K562 (cell line): ENCODE measurements at regions not wholly inside any gene's neighbourhood (a gene's known extent, or its start where the extent isn't known, plus 50 kb on each side); places are given as distances from the start of the nearest gene placed in this dataset.

Source experiments
- ATAC-seq: fragments of 200-7000 bp; cut with Tn5 transposase; 3 replicates; pipeline ENCODE4 v1.9.1; 2020; ENCODE audit warnings: moderate library complexity
- BruUV-seq: library from RNA; stranded (reverse); fragments of 400-500 nt; replicated peaks from 2 replicates; lab custom pipeline; 2021; lab: Mats Ljungman, UMichigan
- CTCF ChIA-PET: fragments of 300-600 bp; formaldehyde crosslinking; extraction: SDS; loops from one replicate; lab custom pipeline; 2021; ENCODE audit warnings: low intra/inter-chr PET ratio; lab: Yijun Ruan, JAX
- POLR2A ChIA-PET: fragments of 300-600, 350-650 bp; sonication (Branson Sonifier 250); formaldehyde crosslinking; extraction: SDS; loops from one replicate; lab custom pipeline; 2021; ENCODE audit warnings: antibody characterized with exemption, inconsistent platforms; lab: Yijun Ruan, JAX
- DNase-seq, 4 experiments: peaks; one replicate each; pipeline versions ENCODE4 v3.0.0 to v3.0.0-alpha.2; 2011 to 2018; ENCODE audit warnings: low spot score in 3 of 4, mixed read lengths in 3 of 4; ENCODE audit errors: extremely low read depth in 1 of 4
- FAIRE-seq: peaks from 2 replicates; lab custom pipeline; 2011; peaks lifted over from hg19 to GRCh38; lab: Jason Lieb, UNC
- H2AFZ ChIP-seq: 2 replicates; pipeline ENCODE4 v1.6.0; 2011; ENCODE audit warnings: low read depth, low read length, control low read depth, inconsistent platforms
- H3K27ac ChIP-seq: fragments of 200-600 bp; 3 replicates; pipeline ENCODE4 v1.8.0; 2011; ENCODE audit warnings: low read depth, mild to moderate bottlenecking, control low read depth, inconsistent platforms, low read length, moderate library complexity, mixed read lengths; ENCODE audit errors: extremely low read depth
- H3K27me3 ChIP-seq, 2 experiments: fragments of 300-600 bp in 1 of 2; 2 replicates in 1 of 2; 3 replicates in 1 of 2; pipeline versions ENCODE4 v1.6.0 to v1.8.0; 2011; ENCODE audit warnings: inconsistent platforms in 2 of 2, low read length in 2 of 2, mild to moderate bottlenecking in 1 of 2, mixed read lengths in 1 of 2, moderate library complexity in 1 of 2; ENCODE audit not compliant: control insufficient read depth in 2 of 2, insufficient read depth in 2 of 2
- H3K36me3 ChIP-seq: fragments of 300-600 bp; 3 replicates; pipeline ENCODE4 v1.8.0; 2011; ENCODE audit warnings: mild to moderate bottlenecking, low read length, inconsistent platforms; ENCODE audit not compliant: control insufficient read depth, insufficient read depth
- H3K4me1 ChIP-seq, 2 experiments: fragments of 200-600 bp in 1 of 2; replicated peaks in 1 of 2; 2 replicates in 1 of 2; 3 replicates in 1 of 2; pipeline versions ENCODE4 v1.5.1 to v1.8.0; 2011; ENCODE audit warnings: inconsistent platforms in 2 of 2, low read length in 2 of 2, mild to moderate bottlenecking in 1 of 2, mixed read lengths in 1 of 2, moderate library complexity in 1 of 2; ENCODE audit not compliant: control insufficient read depth in 2 of 2, insufficient read depth in 2 of 2
- H3K4me2 ChIP-seq: 2 replicates; pipeline ENCODE4 v1.6.1; 2011; ENCODE audit warnings: low read length, control low read depth, inconsistent platforms, mixed read lengths; ENCODE audit not compliant: insufficient read depth
- H3K4me3 ChIP-seq: fragments of 200-600 bp; sonication (generic), shearing (Covaris generic); 2 replicates; pipeline ENCODE4 v1.5.1; 2016; ENCODE audit warnings: control low read depth, inconsistent platforms
- H3K79me2 ChIP-seq: fragments of 200-600 bp; 3 replicates; pipeline ENCODE4 v1.8.0; 2011; ENCODE audit warnings: low read length, inconsistent platforms; ENCODE audit not compliant: control insufficient read depth, insufficient read depth
- H3K9ac ChIP-seq, 2 experiments: 2 replicates each; pipeline versions ENCODE4 v1.6.0 to v1.6.1; 2011; ENCODE audit warnings: low read depth in 2 of 2, low read length in 2 of 2, control low read depth in 1 of 2, inconsistent platforms in 1 of 2, mild to moderate bottlenecking in 1 of 2, mixed read lengths in 1 of 2; ENCODE audit not compliant: insufficient read depth in 1 of 2
- H3K9me1 ChIP-seq: one replicate; pipeline ENCODE4 v1.6.0; 2011; ENCODE audit warnings: inconsistent platforms, mild to moderate bottlenecking, low read length, moderate library complexity; ENCODE audit not compliant: control insufficient read depth, insufficient read depth
- H3K9me3 ChIP-seq: replicated peaks from 2 replicates; pipeline ENCODE4 v1.5.1; 2011; ENCODE audit warnings: low read depth, low read length, inconsistent platforms; ENCODE audit not compliant: control insufficient read depth, insufficient read depth
- H4K20me1 ChIP-seq: replicated peaks from 2 replicates; pipeline ENCODE4 v1.6.1; 2011; ENCODE audit warnings: low read length, inconsistent platforms, mixed read lengths; ENCODE audit not compliant: control insufficient read depth, insufficient read depth
- CREB3L1 ChIP-seq: fragments of 450-650 bp; IDR thresholded peaks from 2 replicates; pipeline ENCODE4 v1.6.1; 2014; ENCODE audit warnings: low read depth, mild to moderate bottlenecking, moderate library complexity, borderline replicate concordance
- ETV1 ChIP-seq: fragments of 450-650 bp; conservative IDR thresholded peaks from 2 replicates; pipeline ENCODE4 v1.6.1; 2016; ENCODE audit warnings: missing genetic modification characterization, control low read depth, low read depth, missing compliant biosample characterization
- FOXA3 ChIP-seq, 2 experiments: fragments of 450-650 bp in 1 of 2; sonication (generic) in 1 of 2; formaldehyde crosslinking; IDR thresholded peaks in 1 of 2; conservative IDR thresholded peaks in 1 of 2; 2 replicates each; pipeline versions ENCODE4 v1.4.0 to v1.8.0; 2020 to 2022; ENCODE audit warnings: mild to moderate bottlenecking in 2 of 2, missing genetic modification reagents in 1 of 2
- LEF1 ChIP-seq: fragments of 450-650 bp; IDR thresholded peaks from 2 replicates; pipeline ENCODE4 v1.6.1; 2016; ENCODE audit warnings: mild to moderate bottlenecking
- MEF2A ChIP-seq: IDR thresholded peaks from 2 replicates; pipeline ENCODE4 v1.6.1; 2011; ENCODE audit warnings: low read depth, mild to moderate bottlenecking, low read length, moderate library complexity; ENCODE audit not compliant: control insufficient read depth
- MEF2D ChIP-seq: conservative IDR thresholded peaks from 2 replicates; pipeline ENCODE4 v1.6.1; 2016; ENCODE audit warnings: low read depth, missing genetic modification characterization, missing compliant biosample characterization
- PKNOX1 ChIP-seq: fragments of 450-650 bp; IDR thresholded peaks from 2 replicates; pipeline ENCODE4 v1.6.1; 2016
- RBM25 ChIP-seq: fragments of 200-400 bp; formaldehyde crosslinking; IDR thresholded peaks from 2 replicates; pipeline ENCODE4 v1.6.1; 2018; ENCODE audit warnings: low read length, low read depth, moderate library complexity; ENCODE audit not compliant: severe bottlenecking
- RFX1 ChIP-seq: fragments of 450-650 bp; IDR thresholded peaks from 2 replicates; pipeline ENCODE4 v1.6.1; 2016; ENCODE audit warnings: mild to moderate bottlenecking, moderate library complexity
- ZFPM2 ChIP-seq: fragments of 250-450 bp; sonication (Bioruptor Pico); IDR thresholded peaks from 2 replicates; pipeline ENCODE4 v1.5.1; 2022; ENCODE audit warnings: mild to moderate bottlenecking
- WGBS: fragments of 100-300 bp; shearing (Covaris generic); methylation state at CpG from one replicate; pipeline ENCODE4 v1.1.6; 2016; ENCODE audit warnings: low coverage, mixed read lengths; ENCODE audit not compliant: insufficient coverage; ENCODE audit errors: missing lambda C conversion rate; 5-methylcytosine and 5-hydroxymethylcytosine counted together
- in situ Hi-C: fragments of 300-500 bp; cut with MboI; formaldehyde crosslinking; loops from 4 replicates; pipeline ENCODE4 v1.15.0; 2018; ENCODE audit warnings: inconsistent platforms, mixed read lengths
- intact Hi-C: fragments of 100-400 bp; cut with micrococcal nuclease; formaldehyde crosslinking; loops from 2 replicates; pipeline ENCODE4 v1.14.2; 2022

- TF ChIP-seq PKNOX1 (peak; percentile 89), RBM25 (peak; percentile 66)
Observed at GRCh38 chr7:23955600-23956149, 245.7 kb downstream of the STK31 start (continued).

- Histone ChIP-seq H3K27ac (peak overlapping the region; percentile 13; the same call in 1 of the 3 replicates), H3K4me1 (peaks cover 0 to 11% of the 10 kb centered on the region in 2 experiments; a peak in 3 of 5 replicates), H4K20me1 (no peaks in the 10 kb centered on the region), H3K9me3 (no peaks in the 10 kb centered on the region), H3K79me2 (no peaks in the 10 kb centered on the region), H3K4me2 (peak overlapping the region; percentile 35), H2AFZ (peak overlapping the region; percentile 46), H3K4me3 (no peak overlapping the region), H3K9me1 (no peaks in the 10 kb centered on the region), H3K36me3 (no peaks in the 10 kb centered on the region), H3K27me3 (0 out of 5 replicates have a peak, but pooled peaks cover 0 to 4% of the 10 kb centered on the region in 2 experiments), H3K9ac (no peak overlapping the region)
- ChIA-PET CTCF (no interaction called here), POLR2A (interaction anchor here (0.6 kb wide), 1 partner anchor 806 kb away, joined by 3 read pairs; no protein-coding TSS in a partner anchor)
- ATAC-seq, result peak; percentile 50
- in situ Hi-C loops, result no loop called here
- FAIRE-seq, result peak; percentile 46
- peak in 2 of 4 experiments; percentile 11 to 18 for DNase-seq
- no TSS peak for BruUV-seq
- 2% methylated on average over 10 of the region's 10 CpGs for WGBS
- no peak for TF ChIP-seq ETV1 (tag)
- peak; percentile 89 for TF ChIP-seq MEF2D (tag)
- peak; percentile 58 for TF ChIP-seq RFX1
- no peak for TF ChIP-seq CREB3L1
- no peak for TF ChIP-seq ZFPM2
- TF ChIP-seq LEF1, result peak; percentile 39; the same call in 1 of the 2 replicates
- TF ChIP-seq FOXA3 (CRISPR knock-in tag; conservative IDR thresholded peaks at IDR 0.05 in 1 of 2, IDR thresholded peaks at IDR 0.05 in 1 of 2), result 0 out of 4 replicates have a peak, but pooled peaks of 1 of the 2 experiments have one; percentile 13
- peak; percentile 66; the same call in 1 of the 2 replicates for TF ChIP-seq MEF2A
- intact Hi-C loops, result no loop called here
Observed at GRCh38 chr7:23956772-23957576, 247.0 kb downstream of the STK31 start.
